Kidney glomerular epithelial cell (primary cell): ENCODE measurements at regions not wholly inside any gene's neighbourhood (a gene's known extent, or its start where the extent isn't known, plus 50 kb on each side); places are given as distances from the start of the nearest gene placed in this dataset.

Source experiments
- DNase-seq: peaks from one replicate; lab custom pipeline; 2025; lab: John Stamatoyannopoulos, UW

GRCh38 chr17:51555153-51555552, 294.8 kb downstream of the UTP18 start:
- no peak for DNase-seq

GRCh38 chr17:51559778-51560177, 299.4 kb downstream of the UTP18 start:
- DNase-seq: no peak

DNA sequence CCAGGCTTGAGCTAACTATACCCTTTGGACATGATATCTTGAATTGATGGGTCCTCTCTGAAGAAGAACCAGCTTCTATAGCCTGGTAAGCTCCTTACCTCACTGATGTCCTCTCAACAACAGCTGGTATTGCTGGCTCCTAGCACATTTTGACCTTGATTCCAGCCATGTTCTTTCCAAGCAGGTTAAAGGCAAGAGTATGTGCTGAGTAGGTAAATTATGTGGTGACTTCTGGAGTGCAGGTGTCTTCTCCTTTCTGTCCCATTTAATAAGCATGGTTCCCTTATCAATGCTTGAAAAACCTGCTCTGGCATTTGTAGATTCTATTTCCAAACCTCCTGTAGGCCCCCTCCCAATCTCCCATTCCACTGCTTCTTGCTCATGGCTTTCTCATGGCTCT, 300.1 kb downstream of the UTP18 start:
- no peak for DNase-seq

DNA sequence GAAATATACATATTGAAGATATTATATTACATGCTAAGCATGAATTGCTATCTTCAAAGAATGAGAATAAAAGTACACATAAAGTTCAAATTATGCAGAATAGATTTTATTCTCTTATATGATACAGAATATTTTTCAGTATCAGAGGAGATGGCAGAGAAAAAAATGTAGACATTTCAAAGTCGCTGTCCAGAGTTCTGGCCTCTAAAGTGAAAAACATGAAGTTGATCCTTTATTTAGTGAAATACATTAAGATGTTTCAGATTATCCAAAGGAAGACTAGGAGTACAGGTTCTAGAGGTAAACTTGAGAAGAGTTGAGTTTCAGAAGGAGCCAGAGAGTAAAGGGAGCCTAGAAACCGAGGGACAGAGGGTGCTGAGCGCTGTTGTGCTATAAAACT, 303.6 kb downstream of the UTP18 start:
- no peak for DNase-seq

DNA sequence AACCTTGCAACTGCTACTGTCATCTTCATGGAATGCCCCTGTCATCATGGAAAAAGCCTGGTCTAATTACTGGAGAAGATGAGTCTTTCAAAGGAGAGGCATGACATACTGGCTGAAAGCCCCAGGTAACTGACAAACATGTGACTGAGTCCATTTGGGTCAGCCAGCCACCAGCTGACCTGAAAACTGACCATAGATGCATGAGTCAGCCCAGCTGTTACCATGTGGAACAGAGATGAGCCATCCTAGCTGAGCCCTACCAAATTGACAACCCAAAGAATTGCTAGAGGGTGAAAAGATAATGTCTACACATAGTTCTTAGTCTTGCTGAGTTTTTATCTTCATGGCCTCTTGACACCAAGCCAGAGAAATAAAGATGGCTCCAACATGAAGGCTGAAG, 311.8 kb downstream of the UTP18 start:
- DNase-seq: no peak
